T-helper 1 cell treated with Interleukin-12 subunit alpha and Interleukin-12 subunit beta and Interleukin-4 antibody, amounts not matched to agents 30 ng/mL and 1 ng/mL, for 36 hours (primary cell): ENCODE measurements at regions not wholly inside any gene's neighbourhood (a gene's known extent, or its start where the extent isn't known, plus 50 kb on each side); places are given as distances from the start of the nearest gene placed in this dataset.
"Not testable (repeated sequence)": the region's sequence is repeated elsewhere in the genome, so short reads cannot be mapped to it uniquely, and the experiment has no call there.

Experiments
- intact Hi-C: fragments of 100-400 bp; cut with micrococcal nuclease; formaldehyde crosslinking; loops from one replicate; pipeline ENCODE4 v1.15.1; 2024

- intact Hi-C loops: no loop called here
Observed at GRCh38 chr16:87119168-87119567, 198.0 kb downstream of the C16orf95 start.

- intact Hi-C loops: no loop called here
Observed at GRCh38 chr16:87119748-87120147, 197.4 kb downstream of the C16orf95 start.

- intact Hi-C loops: no loop called here
Observed at GRCh38 chr16:87121816-87122215, 195.4 kb downstream of the C16orf95 start.

GRCh38 chr16:87123356-87124001, 193.7 kb downstream of the C16orf95 start:
- intact Hi-C loops: no loop called here

- intact Hi-C loops: not testable (repeated sequence)
Observed at GRCh38 chr16:87124405-87124804, 192.8 kb downstream of the C16orf95 start.

GRCh38 chr16:87125206-87126155, 191.7 kb downstream of the C16orf95 start:
- intact Hi-C loops: no loop called here

- intact Hi-C loops: no loop called here
Observed at GRCh38 chr16:87126403-87127025, 190.7 kb downstream of the C16orf95 start.

GRCh38 chr16:87127061-87127765, 190.0 kb downstream of the C16orf95 start:
- intact Hi-C loops: no loop called here

- intact Hi-C loops: no loop called here
Observed at GRCh38 chr16:87127766-87128147, 189.4 kb downstream of the C16orf95 start.

GRCh38 chr16:87129771-87130170, 187.4 kb downstream of the C16orf95 start:
- intact Hi-C loops: no loop called here

GRCh38 chr16:87131061-87131995, 185.9 kb downstream of the C16orf95 start:
- intact Hi-C loops: no loop called here

- intact Hi-C loops: no loop called here
Observed at GRCh38 chr16:87131996-87132345, 185.2 kb downstream of the C16orf95 start.

- intact Hi-C loops: no loop called here
Observed at GRCh38 chr16:87132361-87133014, 184.7 kb downstream of the C16orf95 start.

GRCh38 chr16:87133112-87133850, 183.9 kb downstream of the C16orf95 start:
- intact Hi-C loops: no loop called here

GRCh38 chr16:87133966-87134627, 183.1 kb downstream of the C16orf95 start:
- intact Hi-C loops: no loop called here

GRCh38 chr16:87134628-87134995, 182.6 kb downstream of the C16orf95 start:
- intact Hi-C loops: no loop called here

- intact Hi-C loops: no loop called here
Observed at GRCh38 chr16:87135246-87136030, 181.8 kb downstream of the C16orf95 start.

GRCh38 chr16:87138316-87138715, 178.9 kb downstream of the C16orf95 start:
- intact Hi-C loops: no loop called here
